Cardiac fibroblast (primary cell): ENCODE measurements at regions not wholly inside any gene's neighbourhood (a gene's known extent, or its start where the extent isn't known, plus 50 kb on each side); places are given as distances from the start of the nearest gene placed in this dataset.

Source experiments
- DNase-seq, 2 donors: peaks; one replicate each; pipeline versions ENCODE4 v3.0.0 to v3.0.0-alpha.2; 2010; ENCODE audit warnings: low read depth in 2 of 2
- H3K4me3 ChIP-seq, 2 donors: replicated peaks in 1 of 2; 1 replicate in 1 of 2; 2 replicates in 1 of 2; pipeline ENCODE4 v1.5.1; 2011; ENCODE audit warnings: low read depth in 2 of 2, low read length in 2 of 2, mild to moderate bottlenecking in 2 of 2, moderate library complexity in 1 of 2
- CTCF ChIP-seq: IDR thresholded peaks from one replicate; pipeline ENCODE4 v1.5.1; 2011; ENCODE audit warnings: low read depth, mild to moderate bottlenecking, low read length, inconsistent platforms

GRCh38 chr16:64475627-64476351 lies 646.1 kb downstream of the CDH11 start:
- TF ChIP-seq CTCF, result no peak
- no peak overlapping the region for H3K4me3 ChIP-seq
- DNase-seq, result peak; percentile 42 to 59

GRCh38 chr16:64470916-64471315 lies 650.9 kb downstream of the CDH11 start:
- no peak overlapping the region for H3K4me3 ChIP-seq
- DNase-seq, result peak in 1 of 2 donors; percentile 33
- TF ChIP-seq CTCF, result no peak

GRCh38 chr16:64469906-64470702 lies 651.8 kb downstream of the CDH11 start:
- H3K4me3 ChIP-seq, result no peak overlapping the region
- TF ChIP-seq CTCF, result peak; percentile 21
- DNase-seq, result peak; percentile 24 to 28

- no peak for TF ChIP-seq CTCF
- no peak overlapping the region for H3K4me3 ChIP-seq
- DNase-seq, result no peak
These were observed 652.5 kb downstream of the CDH11 start for GRCh38 chr16:64469351-64469750.

- TF ChIP-seq CTCF, result no peak
- no peak for DNase-seq
- no peak overlapping the region for H3K4me3 ChIP-seq
These were observed 653.3 kb downstream of the CDH11 start for GRCh38 chr16:64468515-64469090.

GRCh38 chr16:64459821-64460220 lies 662.0 kb downstream of the CDH11 start:
- no peak overlapping the region for H3K4me3 ChIP-seq
- peak; percentile 50 to 76 for DNase-seq

More at GRCh38 chr16:64459821-64460220, 662.0 kb downstream of the CDH11 start:
- no peak for TF ChIP-seq CTCF
